NCI-H1930 (cell line): ENCODE measurements at regions not wholly inside any gene's neighbourhood (a gene's known extent, or its start where the extent isn't known, plus 50 kb on each side); places are given as distances from the start of the nearest gene placed in this dataset.
"Not testable (repeated sequence)": the region's sequence is repeated elsewhere in the genome, so short reads cannot be mapped to it uniquely, and the experiment has no call there.

Experiments
- DNase-seq, 2 experiments: peaks; one replicate each; lab custom pipeline; 2025; lab: John Stamatoyannopoulos, UW

- DNase-seq: no peak
Measured at GRCh38 chr5:103745353-103746065, 182.9 kb upstream of the NUDT12 start.

GRCh38 chr5:103744159-103744558 lies 181.6 kb upstream of the NUDT12 start:
- DNase-seq: no peak

GRCh38 chr5:103743421-103743820 lies 180.8 kb upstream of the NUDT12 start:
- no peak for DNase-seq

GRCh38 chr5:103741984-103742383 lies 179.4 kb upstream of the NUDT12 start:
- no peak for DNase-seq

GRCh38 chr5:103736343-103736742 lies 173.8 kb upstream of the NUDT12 start:
- not testable (repeated sequence) for DNase-seq

- no peak for DNase-seq
Measured at GRCh38 chr5:103724271-103724670, 161.7 kb upstream of the NUDT12 start.

GRCh38 chr5:103721183-103721582 lies 158.6 kb upstream of the NUDT12 start:
- no peak for DNase-seq

- DNase-seq: no peak
Measured at GRCh38 chr5:103718108-103718507, 155.5 kb upstream of the NUDT12 start.

- no peak for DNase-seq
Measured at GRCh38 chr5:103708601-103709000, 146.0 kb upstream of the NUDT12 start.

GRCh38 chr5:103706939-103707682 lies 144.5 kb upstream of the NUDT12 start:
- DNase-seq: no peak

- DNase-seq: no peak
Measured at GRCh38 chr5:103703617-103704016, 141.0 kb upstream of the NUDT12 start.

GRCh38 chr5:103693517-103693916 lies 130.9 kb upstream of the NUDT12 start:
- DNase-seq: no peak

GRCh38 chr5:103690676-103691075 lies 128.1 kb upstream of the NUDT12 start:
- peak in 1 of 2 experiments; percentile 20 for DNase-seq

- no peak for DNase-seq
Measured at GRCh38 chr5:103679873-103680272, 117.3 kb upstream of the NUDT12 start.

GRCh38 chr5:103676198-103676597 lies 113.6 kb upstream of the NUDT12 start:
- DNase-seq: peak in 1 of 2 experiments; percentile 11

GRCh38 chr5:103674739-103675138 lies 112.2 kb upstream of the NUDT12 start:
- no peak for DNase-seq

GRCh38 chr5:103674251-103674650 lies 111.7 kb upstream of the NUDT12 start:
- DNase-seq: peak; percentile 63 to 73

- DNase-seq: peak in 1 of 2 experiments; percentile 1
Measured at GRCh38 chr5:103669615-103670014, 107.0 kb upstream of the NUDT12 start.

GRCh38 chr5:103668281-103668680 lies 105.7 kb upstream of the NUDT12 start:
- DNase-seq: no peak

- no peak for DNase-seq
Measured at GRCh38 chr5:103667068-103667467, 104.5 kb upstream of the NUDT12 start.

- no peak for DNase-seq
Measured at GRCh38 chr5:103657301-103657700, 94.7 kb upstream of the NUDT12 start.

GRCh38 chr5:103648086-103648485 lies 85.5 kb upstream of the NUDT12 start:
- DNase-seq: no peak
